ENCODE measurements at regions not wholly inside any gene's neighbourhood (a gene's known extent, or its start where the extent isn't known, plus 50 kb on each side); places are given as distances from the start of the nearest gene placed in this dataset.

GRCh38 chr13:70473907-70474306, 365.7 kb upstream of the KLHL1 start:
- H3K4me3 ChIP-seq (ENCODE audit: low read length): no peak overlapping the region
- no peak for DNase-seq (ENCODE audit: low read depth)
- TF ChIP-seq, protein P1, sequence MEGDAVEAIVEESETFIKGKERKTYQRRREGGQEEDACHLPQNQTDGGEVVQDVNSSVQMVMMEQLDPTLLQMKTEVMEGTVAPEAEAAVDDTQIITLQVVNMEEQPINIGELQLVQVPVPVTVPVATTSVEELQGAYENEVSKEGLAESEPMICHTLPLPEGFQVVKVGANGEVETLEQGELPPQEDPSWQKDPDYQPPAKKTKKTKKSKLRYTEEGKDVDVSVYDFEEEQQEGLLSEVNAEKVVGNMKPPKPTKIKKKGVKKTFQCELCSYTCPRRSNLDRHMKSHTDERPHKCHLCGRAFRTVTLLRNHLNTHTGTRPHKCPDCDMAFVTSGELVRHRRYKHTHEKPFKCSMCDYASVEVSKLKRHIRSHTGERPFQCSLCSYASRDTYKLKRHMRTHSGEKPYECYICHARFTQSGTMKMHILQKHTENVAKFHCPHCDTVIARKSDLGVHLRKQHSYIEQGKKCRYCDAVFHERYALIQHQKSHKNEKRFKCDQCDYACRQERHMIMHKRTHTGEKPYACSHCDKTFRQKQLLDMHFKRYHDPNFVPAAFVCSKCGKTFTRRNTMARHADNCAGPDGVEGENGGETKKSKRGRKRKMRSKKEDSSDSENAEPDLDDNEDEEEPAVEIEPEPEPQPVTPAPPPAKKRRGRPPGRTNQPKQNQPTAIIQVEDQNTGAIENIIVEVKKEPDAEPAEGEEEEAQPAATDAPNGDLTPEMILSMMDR (conservative IDR thresholded peaks at IDR 0.05; ENCODE audit: low read depth, low read length): no peak

GRCh38 chr13:70469077-70469476, 360.8 kb upstream of the KLHL1 start:
- no peak overlapping the region for H3K4me3 ChIP-seq (ENCODE audit: low read length)
- no peak for DNase-seq (ENCODE audit: low read depth)
- TF ChIP-seq, protein P1 (conservative IDR thresholded peaks at IDR 0.05; ENCODE audit: low read depth, low read length): no peak

GRCh38 chr13:70457474-70457873, 349.2 kb upstream of the KLHL1 start:
- H3K4me3 ChIP-seq (ENCODE audit: low read length): no peak overlapping the region
- TF ChIP-seq, protein P1 (conservative IDR thresholded peaks at IDR 0.05; ENCODE audit: low read depth, low read length): no peak
- no peak for DNase-seq (ENCODE audit: low read depth)

DNA sequence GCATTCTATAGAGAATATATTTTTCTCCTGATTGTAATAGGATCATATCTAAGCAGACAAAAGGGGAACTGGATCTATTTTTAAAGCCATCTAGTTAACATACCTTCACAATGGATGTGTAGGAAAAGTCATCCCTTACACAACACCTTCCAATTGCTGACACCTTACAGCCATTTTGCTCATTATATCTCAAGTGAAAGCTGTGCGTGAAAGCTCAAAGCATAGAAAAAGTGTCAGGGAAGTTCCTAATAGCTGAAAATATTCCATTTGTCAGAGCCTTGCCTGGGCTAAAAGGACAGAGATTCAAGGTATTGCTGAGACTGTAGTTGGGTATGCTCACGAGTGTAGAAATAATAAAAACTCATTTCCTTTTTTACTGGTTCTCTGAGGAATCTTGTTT, 340.6 kb upstream of the KLHL1 start:
- DNase-seq (ENCODE audit: low read depth): no peak
- no peak overlapping the region for H3K4me3 ChIP-seq (ENCODE audit: low read length)
- TF ChIP-seq, protein P1 (conservative IDR thresholded peaks at IDR 0.05; ENCODE audit: low read depth, low read length): no peak

GRCh38 chr13:70432276-70432805, 324.1 kb upstream of the KLHL1 start:
- no peak overlapping the region for H3K4me3 ChIP-seq (ENCODE audit: low read length)
- DNase-seq (ENCODE audit: low read depth): no peak
- TF ChIP-seq, protein P1 (conservative IDR thresholded peaks at IDR 0.05; ENCODE audit: low read depth, low read length): no peak

DNA sequence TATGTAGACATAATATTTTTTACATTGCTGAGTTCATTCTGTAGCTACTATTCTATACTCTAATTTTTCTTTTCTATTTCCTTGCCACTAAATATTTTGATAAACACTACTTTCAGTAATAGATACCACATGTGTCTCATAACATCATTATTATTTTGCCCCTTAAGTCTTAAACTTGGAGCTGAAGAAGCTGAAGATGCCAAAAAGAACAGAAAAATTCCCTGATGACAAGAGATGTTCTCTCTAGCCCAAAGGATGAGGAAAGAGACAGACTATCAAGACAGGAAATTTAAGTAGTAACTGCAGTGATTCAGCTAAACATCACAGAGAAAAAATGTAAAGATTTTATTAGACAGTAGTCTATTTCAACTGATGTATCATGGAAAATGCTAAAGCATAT, 322.0 kb upstream of the KLHL1 start:
- no peak overlapping the region for H3K4me3 ChIP-seq (ENCODE audit: low read length)
- TF ChIP-seq, protein P1 (conservative IDR thresholded peaks at IDR 0.05; ENCODE audit: low read depth, low read length): no peak
- no peak for DNase-seq (ENCODE audit: low read depth)

DNA sequence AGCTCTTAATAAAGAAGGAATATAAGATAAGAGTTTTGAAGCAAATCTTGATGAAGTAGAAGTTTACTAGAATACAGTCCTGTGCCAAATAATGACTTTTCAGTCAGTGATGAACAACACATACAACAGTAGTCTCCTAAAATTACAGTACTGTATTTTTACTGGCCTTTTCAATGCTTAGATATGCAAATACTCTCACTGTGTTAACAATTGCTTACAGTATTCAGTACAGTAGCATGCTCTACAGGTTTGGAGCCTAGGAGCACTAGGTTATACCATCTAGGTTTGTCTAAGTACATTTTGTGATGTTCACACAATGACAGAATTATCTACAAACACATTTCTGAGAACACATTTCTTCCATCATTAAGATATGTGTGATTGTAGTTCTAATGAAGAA, 316.7 kb upstream of the KLHL1 start:
- TF ChIP-seq, protein P1 (conservative IDR thresholded peaks at IDR 0.05; ENCODE audit: low read depth, low read length): no peak

More for the DNA sequence above, 316.7 kb upstream of the KLHL1 start:
- no peak for DNase-seq (ENCODE audit: low read depth)
- no peak overlapping the region for H3K4me3 ChIP-seq (ENCODE audit: low read length)

Measured in retinal pigment epithelial cell (primary cell).